IMR-90 (cell line): ENCODE measurements at regions not wholly inside any gene's neighbourhood (a gene's known extent, or its start where the extent isn't known, plus 50 kb on each side); places are given as distances from the start of the nearest gene placed in this dataset.

Experiments used
- ATAC-seq: fragments of 200-7000 bp; cut with Tn5 transposase; 2 replicates; pipeline ENCODE4 v1.9.1; 2020; ENCODE audit warnings: low read depth, mild to moderate bottlenecking, moderate library complexity
- BruUV-seq: library from RNA; stranded (reverse); fragments of 400-500 nt; replicated peaks from 2 replicates; lab custom pipeline; 2021; lab: Mats Ljungman, UMichigan
- CTCF ChIA-PET: fragments of 300-600 bp; formaldehyde crosslinking; extraction: SDS; loops from one replicate; lab custom pipeline; 2021; ENCODE audit warnings: antibody characterized with exemption; lab: Yijun Ruan, JAX
- POLR2A ChIA-PET: fragments of 300-600 bp; sonication (Branson Sonifier 250); formaldehyde crosslinking; loops from one replicate; lab custom pipeline; 2022; ENCODE audit warnings: antibody characterized with exemption; ENCODE audit not compliant: unreplicated experiment; lab: Charles Lee
- DNase-seq: peaks from one replicate; pipeline ENCODE4 v3.0.0; 2013
- H2AFZ ChIP-seq: replicated peaks from 2 replicates; pipeline ENCODE3; 2013; ENCODE audit warnings: low read length, mild to moderate bottlenecking; ENCODE audit not compliant: poor library complexity
- H2AK5ac ChIP-seq: 2 replicates; pipeline ENCODE4 v1.6.1; 2013; ENCODE audit warnings: low read depth, low read length, inconsistent platforms
- H2AK9ac ChIP-seq: replicated peaks from 2 replicates; pipeline ENCODE3; 2013; ENCODE audit warnings: mild to moderate bottlenecking, low read depth, low read length, moderate library complexity; ENCODE audit not compliant: poor library complexity
- H2BK120ac ChIP-seq: 2 replicates; pipeline ENCODE4 v1.6.1; 2013; ENCODE audit warnings: low read depth, low read length, inconsistent platforms
- H2BK15ac ChIP-seq: 3 replicates; pipeline ENCODE4 v1.6.1; 2013; ENCODE audit warnings: low read depth, low read length, inconsistent platforms
- H2BK20ac ChIP-seq: 2 replicates; pipeline ENCODE4 v1.6.1; 2013; ENCODE audit warnings: low read depth, mild to moderate bottlenecking, inconsistent platforms, low read length, moderate library complexity
- H2BK5ac ChIP-seq: 2 replicates; pipeline ENCODE4 v1.6.1; 2013; ENCODE audit warnings: mild to moderate bottlenecking, low read depth, low read length, inconsistent platforms; ENCODE audit not compliant: poor library complexity, severe bottlenecking
- H3K14ac ChIP-seq: replicated peaks from 2 replicates; pipeline ENCODE4 v1.6.1; 2013; ENCODE audit warnings: low read depth, low read length, inconsistent platforms
- H3K18ac ChIP-seq: 2 replicates; pipeline ENCODE4 v1.6.1; 2013; ENCODE audit warnings: low read depth, low read length, control low read depth
- H3K23ac ChIP-seq: 2 replicates; pipeline ENCODE4 v1.6.1; 2013; ENCODE audit warnings: low read depth, low read length, inconsistent platforms
- H3K27ac ChIP-seq: 2 replicates; pipeline ENCODE4 v1.5.1; 2013; ENCODE audit warnings: mild to moderate bottlenecking, control low read depth, low read length; ENCODE audit not compliant: insufficient read depth
- H3K27me3 ChIP-seq: 2 replicates; pipeline ENCODE4 v1.6.1; 2013; ENCODE audit warnings: low read length; ENCODE audit not compliant: control insufficient read depth, insufficient read depth
- H3K36me3 ChIP-seq: 2 replicates; pipeline ENCODE4 v1.6.1; 2013; ENCODE audit warnings: low read length, mixed read lengths; ENCODE audit not compliant: control insufficient read depth, insufficient read depth
- H3K4ac ChIP-seq: 2 replicates; pipeline ENCODE4 v1.6.1; 2013; ENCODE audit warnings: low read depth, low read length, inconsistent platforms
- H3K4me1 ChIP-seq: 2 replicates; pipeline ENCODE4 v1.6.1; 2013; ENCODE audit warnings: low read length, mixed read lengths; ENCODE audit not compliant: control insufficient read depth, insufficient read depth
- H3K4me2 ChIP-seq: 2 replicates; pipeline ENCODE4 v1.6.1; 2013; ENCODE audit warnings: low read depth, mild to moderate bottlenecking, control low read depth, low read length, moderate library complexity
- H3K4me3 ChIP-seq: 2 replicates; pipeline ENCODE4 v1.5.1; 2013; ENCODE audit warnings: low read depth, mild to moderate bottlenecking, control low read depth, low read length, moderate library complexity; ENCODE audit not compliant: insufficient read depth
- H3K56ac ChIP-seq: 2 replicates; pipeline ENCODE4 v1.6.1; 2013; ENCODE audit warnings: low read length, inconsistent platforms; ENCODE audit not compliant: insufficient read depth; ENCODE audit errors: extremely low read depth
- H3K79me1 ChIP-seq, 2 experiments: 2 replicates each; pipeline ENCODE4 v1.6.1; 2013; ENCODE audit warnings: low read length in 2 of 2, inconsistent platforms in 1 of 2, low read depth in 1 of 2
- H3K9ac ChIP-seq: 2 replicates; pipeline ENCODE4 v1.6.1; 2013; ENCODE audit warnings: low read depth, low read length, control low read depth
- H3K9me1 ChIP-seq: 2 replicates; pipeline ENCODE4 v1.6.1; 2013; ENCODE audit warnings: low read length, inconsistent platforms; ENCODE audit not compliant: insufficient read depth
- H3K9me3 ChIP-seq: 2 replicates; pipeline ENCODE4 v1.6.1; 2013; ENCODE audit warnings: low read length; ENCODE audit not compliant: control insufficient read depth, insufficient read depth
- H4K20me1 ChIP-seq: 2 replicates; pipeline ENCODE4 v1.6.1; 2013; ENCODE audit warnings: low read length, inconsistent platforms; ENCODE audit not compliant: insufficient read depth
- H4K5ac ChIP-seq: 2 replicates; pipeline ENCODE4 v1.6.1; 2013; ENCODE audit warnings: mild to moderate bottlenecking, low read depth, low read length, control low read depth
- H4K8ac ChIP-seq, 2 experiments: 2 replicates each; pipeline ENCODE4 v1.6.1; 2013; ENCODE audit warnings: low read depth in 2 of 2, low read length in 2 of 2, control low read depth in 1 of 2, inconsistent platforms in 1 of 2
- H4K91ac ChIP-seq: 2 replicates; pipeline ENCODE4 v1.6.1; 2013; ENCODE audit warnings: low read depth, low read length, inconsistent platforms; ENCODE audit not compliant: insufficient read depth
- CEBPB ChIP-seq: IDR thresholded peaks from 2 replicates; pipeline ENCODE4 v1.6.1; 2012; ENCODE audit warnings: low read depth, low read length, improper control_type of control experiment
- CTCF ChIP-seq: conservative IDR thresholded peaks from 2 replicates; pipeline ENCODE4 v1.5.1; 2012; ENCODE audit warnings: mild to moderate bottlenecking, low read depth, low read length, improper control_type of control experiment
- FOS ChIP-seq: fragments of 150-350 bp; IDR thresholded peaks from 2 replicates; pipeline ENCODE4 v1.6.1; 2016; ENCODE audit warnings: low read depth, low read length
- MAFK ChIP-seq: IDR thresholded peaks from 2 replicates; pipeline ENCODE4 v1.6.1; 2012; ENCODE audit warnings: low read depth, low read length, improper control_type of control experiment
- MAZ ChIP-seq: IDR thresholded peaks from 2 replicates; pipeline ENCODE4 v1.6.1; 2012; ENCODE audit warnings: low read depth, mild to moderate bottlenecking, low read length, improper control_type of control experiment, moderate library complexity, borderline replicate concordance
- NFE2L2 ChIP-seq: fragments of 150-350 bp; IDR thresholded peaks from 2 replicates; pipeline ENCODE4 v1.6.1; 2016; ENCODE audit warnings: low read depth, mild to moderate bottlenecking, low read length
- RAD21 ChIP-seq: IDR thresholded peaks from 2 replicates; pipeline ENCODE4 v1.6.1; 2012; ENCODE audit warnings: low read length, improper control_type of control experiment
- RCOR1 ChIP-seq: IDR thresholded peaks from 2 replicates; pipeline ENCODE4 v1.6.1; 2012; ENCODE audit warnings: mild to moderate bottlenecking, low read length, improper control_type of control experiment; ENCODE audit not compliant: insufficient replicate concordance
- USF2 ChIP-seq: fragments of 150-350 bp; IDR thresholded peaks from 2 replicates; pipeline ENCODE4 v1.6.1; 2017; ENCODE audit warnings: mild to moderate bottlenecking, antibody characterized with exemption, low read length, low read depth
- WGBS, 2 experiments: methylation state at CpG; one replicate each; pipeline versions ENCODE4 v1.1.5 to v1.1.7; 2013; ENCODE audit warnings: missing lambda C conversion rate in 2 of 2; ENCODE audit not compliant: insufficient read length in 1 of 2; ENCODE audit errors: extremely low coverage in 2 of 2; 5-methylcytosine and 5-hydroxymethylcytosine counted together
- dilution Hi-C: fragments of 300-500 bp; cut with HindIII; formaldehyde crosslinking; loops from one replicate; pipeline ENCODE4 v1.14.3; 2018; ENCODE audit warnings: low sequenced_read_pairs; ENCODE audit not compliant: unreplicated experiment
- in situ Hi-C: fragments of 300-500 bp; cut with MboI; formaldehyde crosslinking; loops from 3 replicates; pipeline ENCODE4 v1.14.3; 2019; ENCODE audit warnings: low sequenced_read_pairs, inconsistent platforms, mixed read lengths
- intact Hi-C: fragments of 100-400 bp; cut with micrococcal nuclease; formaldehyde crosslinking; loops from 2 replicates; pipeline ENCODE4 v1.10.0; 2022

GRCh38 chr1:218112862-218113261 is 172.2 kb upstream of the RRP15 start:
- no peaks in the 10 kb centered on the region for H3K9me1 ChIP-seq
- no peaks in the 10 kb centered on the region for H3K9me3 ChIP-seq
- no peak overlapping the region for H3K18ac ChIP-seq
- no peak overlapping the region for H3K4me2 ChIP-seq
- no peak overlapping the region for H2BK15ac ChIP-seq
- no peak for TF ChIP-seq CEBPB
- no peak for TF ChIP-seq NFE2L2
- TF ChIP-seq MAFK, result no peak
- TF ChIP-seq RCOR1, result no peak
- TF ChIP-seq MAZ, result no peak
- TF ChIP-seq RAD21, result no peak
- no peak for TF ChIP-seq USF2
- TF ChIP-seq FOS, result no peak
- no peak for TF ChIP-seq CTCF
- no peak overlapping the region for H4K5ac ChIP-seq
- dilution Hi-C loops, result no loop called here
- H3K4ac ChIP-seq, result no peak overlapping the region
- CTCF ChIA-PET, result no interaction called here
- no peaks in the 10 kb centered on the region for H3K27me3 ChIP-seq
- no peaks in the 10 kb centered on the region for H4K20me1 ChIP-seq
- POLR2A ChIA-PET, result interaction anchor here (0.7 kb wide), 1 partner anchor 886 kb away, joined by 7 read pairs; no protein-coding TSS in a partner anchor
- H3K79me1 ChIP-seq, result no peaks in the 10 kb centered on the region
- no TSS peak for BruUV-seq
- no peak overlapping the region for H3K56ac ChIP-seq
- no peak overlapping the region for H4K91ac ChIP-seq
- no peak overlapping the region for H3K27ac ChIP-seq
- no peak overlapping the region for H2AK9ac ChIP-seq
- no peak overlapping the region for H3K9ac ChIP-seq
- H2AFZ ChIP-seq, result no peak overlapping the region
- H2AK5ac ChIP-seq, result no peak overlapping the region
- H2BK120ac ChIP-seq, result no peak overlapping the region
- ATAC-seq (no peak), DNase-seq (no peak)
- in situ Hi-C loops, result no loop called here
- H3K36me3 ChIP-seq, result no peaks in the 10 kb centered on the region
- H3K14ac ChIP-seq, result no peak overlapping the region
- no peak overlapping the region for H2BK20ac ChIP-seq
- WGBS, 2 experiments, result no CpG with 5 or more reads among the region's 1 CpG
- no peaks in the 10 kb centered on the region for H3K4me1 ChIP-seq
- H3K23ac ChIP-seq, result no peak overlapping the region
- no peak overlapping the region for H3K4me3 ChIP-seq
- no peak overlapping the region for H2BK5ac ChIP-seq
- no peak overlapping the region for H4K8ac ChIP-seq
- intact Hi-C loops, result no loop called here
